SK-N-SH treated with all-trans-retinoic acid at 6 μM for 48 hours (cell line): ENCODE measurements at regions not wholly inside any gene's neighbourhood (a gene's known extent, or its start where the extent isn't known, plus 50 kb on each side); places are given as distances from the start of the nearest gene placed in this dataset.

ENCODE experiments used
- BACH2 ChIP-seq: fragments of 250-450 bp; sonication (Bioruptor Pico); IDR thresholded peaks from 2 replicates; pipeline ENCODE4 v1.9.0; 2021; ENCODE audit warnings: mild to moderate bottlenecking, borderline replicate concordance
- CSDC2 ChIP-seq: fragments of 250-450 bp; sonication (Bioruptor Pico); IDR thresholded peaks from 2 replicates; pipeline ENCODE4 v1.5.0; 2020; ENCODE audit warnings: mild to moderate bottlenecking, moderate library complexity
- ESRRG ChIP-seq: fragments of 250-450 bp; sonication (Bioruptor Pico); IDR thresholded peaks from 2 replicates; pipeline ENCODE4 v1.6.1; 2021; ENCODE audit warnings: mild to moderate bottlenecking
- OSR1 ChIP-seq: fragments of 250-450 bp; sonication (Bioruptor Pico); IDR thresholded peaks from 2 replicates; pipeline ENCODE4 v1.8.0; 2022; ENCODE audit warnings: moderate library complexity, mild to moderate bottlenecking, inconsistent platforms
- RARB ChIP-seq: fragments of 250-450 bp; sonication (Bioruptor Pico); IDR thresholded peaks from 2 replicates; pipeline ENCODE4 v1.8.0; 2021; ENCODE audit warnings: mild to moderate bottlenecking, moderate library complexity
- TOX ChIP-seq: fragments of 250-450 bp; sonication (Bioruptor Pico); IDR thresholded peaks from 2 replicates; pipeline ENCODE4 v1.8.0; 2021; ENCODE audit warnings: mild to moderate bottlenecking, moderate library complexity, borderline replicate concordance
- ZNF565 ChIP-seq: fragments of 450-650 bp; formaldehyde crosslinking; conservative IDR thresholded peaks from 2 replicates; pipeline ENCODE4 v1.5.0; 2020; ENCODE audit warnings: low read depth, mild to moderate bottlenecking, moderate library complexity
- ZNF8 ChIP-seq: fragments of 450-650 bp; formaldehyde crosslinking; IDR thresholded peaks from 2 replicates; pipeline ENCODE4 v1.5.0; 2020; ENCODE audit warnings: mild to moderate bottlenecking, moderate library complexity
- TF ChIP-seq, protein P1 (sequence below): fragments of 250-450 bp; sonication (Bioruptor Pico); IDR thresholded peaks from 2 replicates; pipeline ENCODE4 v1.5.1; 2020; ENCODE audit warnings: low read depth, mild to moderate bottlenecking, moderate library complexity
- TF ChIP-seq, protein P2 (sequence below): fragments of 250-450 bp; sonication (Bioruptor Pico); IDR thresholded peaks from 2 replicates; pipeline ENCODE4 v1.5.1; 2021; ENCODE audit warnings: mild to moderate bottlenecking, moderate library complexity
- TF ChIP-seq, protein P3 (sequence below): fragments of 250-450 bp; sonication (Bioruptor Pico); IDR thresholded peaks from 2 replicates; pipeline ENCODE4 v1.8.0; 2021; ENCODE audit warnings: low read depth, mild to moderate bottlenecking, moderate library complexity, borderline replicate concordance
- TF ChIP-seq, protein P4 (sequence below): fragments of 250-450 bp; sonication (Bioruptor Pico); IDR thresholded peaks from 2 replicates; pipeline ENCODE4 v1.8.0; 2020; ENCODE audit warnings: mild to moderate bottlenecking, moderate library complexity, borderline replicate concordance

DNA sequence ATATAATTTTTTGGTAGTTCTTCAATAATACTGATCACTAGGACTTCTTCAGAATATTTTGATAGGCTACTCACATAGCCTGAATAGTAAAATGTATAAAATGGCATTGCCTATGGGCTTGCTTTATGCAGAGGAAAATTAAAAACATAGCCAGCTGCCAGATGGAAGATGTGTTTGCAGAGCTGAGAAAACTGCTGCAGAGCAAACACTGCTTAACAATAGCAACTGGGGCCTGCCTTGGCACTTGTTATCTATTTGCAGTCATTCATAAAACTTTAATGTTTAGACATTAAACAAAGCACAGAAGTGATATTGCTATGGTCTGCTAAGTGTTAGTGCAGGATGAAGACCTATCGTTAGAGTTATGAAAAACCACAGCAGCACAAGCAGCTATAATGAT lies 151.5 kb upstream of the SMC2 start:
- TF ChIP-seq ESRRG (CRISPR knock-in tag) (no peak), TOX (CRISPR knock-in tag) (no peak), RARB (CRISPR knock-in tag) (no peak), BACH2 (CRISPR knock-in tag) (no peak), CSDC2 (CRISPR knock-in tag) (no peak), ZNF8 (CRISPR knock-in tag) (no peak), ZNF565 (CRISPR knock-in tag) (no peak), OSR1 (CRISPR knock-in tag) (no peak)
- TF ChIP-seq, protein P1, sequence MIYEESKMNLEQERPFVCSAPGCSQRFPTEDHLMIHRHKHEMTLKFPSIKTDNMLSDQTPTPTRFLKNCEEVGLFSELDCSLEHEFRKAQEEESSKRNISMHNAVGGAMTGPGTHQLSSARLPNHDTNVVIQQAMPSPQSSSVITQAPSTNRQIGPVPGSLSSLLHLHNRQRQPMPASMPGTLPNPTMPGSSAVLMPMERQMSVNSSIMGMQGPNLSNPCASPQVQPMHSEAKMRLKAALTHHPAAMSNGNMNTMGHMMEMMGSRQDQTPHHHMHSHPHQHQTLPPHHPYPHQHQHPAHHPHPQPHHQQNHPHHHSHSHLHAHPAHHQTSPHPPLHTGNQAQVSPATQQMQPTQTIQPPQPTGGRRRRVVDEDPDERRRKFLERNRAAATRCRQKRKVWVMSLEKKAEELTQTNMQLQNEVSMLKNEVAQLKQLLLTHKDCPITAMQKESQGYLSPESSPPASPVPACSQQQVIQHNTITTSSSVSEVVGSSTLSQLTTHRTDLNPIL: no peak
- TF ChIP-seq, protein P2, sequence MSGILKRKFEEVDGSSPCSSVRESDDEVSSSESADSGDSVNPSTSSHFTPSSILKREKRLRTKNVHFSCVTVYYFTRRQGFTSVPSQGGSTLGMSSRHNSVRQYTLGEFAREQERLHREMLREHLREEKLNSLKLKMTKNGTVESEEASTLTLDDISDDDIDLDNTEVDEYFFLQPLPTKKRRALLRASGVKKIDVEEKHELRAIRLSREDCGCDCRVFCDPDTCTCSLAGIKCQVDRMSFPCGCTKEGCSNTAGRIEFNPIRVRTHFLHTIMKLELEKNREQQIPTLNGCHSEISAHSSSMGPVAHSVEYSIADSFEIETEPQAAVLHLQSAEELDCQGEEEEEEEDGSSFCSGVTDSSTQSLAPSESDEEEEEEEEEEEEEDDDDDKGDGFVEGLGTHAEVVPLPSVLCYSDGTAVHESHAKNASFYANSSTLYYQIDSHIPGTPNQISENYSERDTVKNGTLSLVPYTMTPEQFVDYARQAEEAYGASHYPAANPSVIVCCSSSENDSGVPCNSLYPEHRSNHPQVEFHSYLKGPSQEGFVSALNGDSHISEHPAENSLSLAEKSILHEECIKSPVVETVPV: no peak
- TF ChIP-seq, protein P3, sequence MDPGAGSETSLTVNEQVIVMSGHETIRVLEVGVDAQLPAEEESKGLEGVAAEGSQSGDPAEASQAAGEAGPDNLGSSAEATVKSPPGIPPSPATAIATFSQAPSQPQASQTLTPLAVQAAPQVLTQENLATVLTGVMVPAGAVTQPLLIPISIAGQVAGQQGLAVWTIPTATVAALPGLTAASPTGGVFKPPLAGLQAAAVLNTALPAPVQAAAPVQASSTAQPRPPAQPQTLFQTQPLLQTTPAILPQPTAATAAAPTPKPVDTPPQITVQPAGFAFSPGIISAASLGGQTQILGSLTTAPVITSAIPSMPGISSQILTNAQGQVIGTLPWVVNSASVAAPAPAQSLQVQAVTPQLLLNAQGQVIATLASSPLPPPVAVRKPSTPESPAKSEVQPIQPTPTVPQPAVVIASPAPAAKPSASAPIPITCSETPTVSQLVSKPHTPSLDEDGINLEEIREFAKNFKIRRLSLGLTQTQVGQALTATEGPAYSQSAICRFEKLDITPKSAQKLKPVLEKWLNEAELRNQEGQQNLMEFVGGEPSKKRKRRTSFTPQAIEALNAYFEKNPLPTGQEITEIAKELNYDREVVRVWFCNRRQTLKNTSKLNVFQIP: no peak
- TF ChIP-seq, protein P4, sequence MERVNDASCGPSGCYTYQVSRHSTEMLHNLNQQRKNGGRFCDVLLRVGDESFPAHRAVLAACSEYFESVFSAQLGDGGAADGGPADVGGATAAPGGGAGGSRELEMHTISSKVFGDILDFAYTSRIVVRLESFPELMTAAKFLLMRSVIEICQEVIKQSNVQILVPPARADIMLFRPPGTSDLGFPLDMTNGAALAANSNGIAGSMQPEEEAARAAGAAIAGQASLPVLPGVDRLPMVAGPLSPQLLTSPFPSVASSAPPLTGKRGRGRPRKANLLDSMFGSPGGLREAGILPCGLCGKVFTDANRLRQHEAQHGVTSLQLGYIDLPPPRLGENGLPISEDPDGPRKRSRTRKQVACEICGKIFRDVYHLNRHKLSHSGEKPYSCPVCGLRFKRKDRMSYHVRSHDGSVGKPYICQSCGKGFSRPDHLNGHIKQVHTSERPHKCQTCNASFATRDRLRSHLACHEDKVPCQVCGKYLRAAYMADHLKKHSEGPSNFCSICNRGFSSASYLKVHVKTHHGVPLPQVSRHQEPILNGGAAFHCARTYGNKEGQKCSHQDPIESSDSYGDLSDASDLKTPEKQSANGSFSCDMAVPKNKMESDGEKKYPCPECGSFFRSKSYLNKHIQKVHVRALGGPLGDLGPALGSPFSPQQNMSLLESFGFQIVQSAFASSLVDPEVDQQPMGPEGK (CRISPR knock-in tag): no peak
